GM23338 (cell line): ENCODE measurements at regions not wholly inside any gene's neighbourhood (a gene's known extent, or its start where the extent isn't known, plus 50 kb on each side); places are given as distances from the start of the nearest gene placed in this dataset.

Experiments used
- CREB1 ChIP-seq: fragments of 250-450 bp; sonication (Bioruptor Pico); IDR thresholded peaks from 2 replicates; pipeline ENCODE4 v1.5.0; 2020; ENCODE audit warnings: low read depth, mild to moderate bottlenecking, moderate library complexity
- CTCF ChIP-seq, 2 experiments: fragments of 200-600 bp in 1 of 2; sonication (generic) in 1 of 2; conservative IDR thresholded peaks; 2 replicates each; pipeline versions ENCODE4 v1.5.1 to v1.6.1; 2016 to 2017; ENCODE audit warnings: antibody characterized with exemption in 2 of 2, low read depth in 2 of 2, mild to moderate bottlenecking in 2 of 2, moderate library complexity in 1 of 2
- EZH2 ChIP-seq: fragments of 200-600 bp; sonication (generic); IDR thresholded peaks from one replicate; pipeline ENCODE4 v1.8.0; 2017; ENCODE audit warnings: antibody characterized with exemption, mild to moderate bottlenecking, low read depth; ENCODE audit not compliant: unreplicated experiment
- JUNB ChIP-seq: IDR thresholded peaks from one replicate; pipeline ENCODE4 v1.6.1; 2016; ENCODE audit warnings: antibody characterized with exemption; ENCODE audit not compliant: unreplicated experiment
- NANOG ChIP-seq: IDR thresholded peaks from 2 replicates; pipeline ENCODE4 v1.6.1; 2016; ENCODE audit warnings: antibody characterized with exemption, borderline replicate concordance
- POLR2AphosphoS5 ChIP-seq: IDR thresholded peaks from 2 replicates; pipeline ENCODE4 v1.6.1; 2016; ENCODE audit warnings: antibody characterized with exemption, low read depth
- ZNF114 ChIP-seq: fragments of 250-450 bp; sonication (Bioruptor Pico); IDR thresholded peaks from 2 replicates; pipeline ENCODE4 v1.5.0; 2020; ENCODE audit warnings: mild to moderate bottlenecking, moderate library complexity
- TF ChIP-seq, protein P1 (sequence below): IDR thresholded peaks from one replicate; pipeline ENCODE4 v1.6.1; 2018; ENCODE audit warnings: antibody characterized with exemption; ENCODE audit not compliant: unreplicated experiment
- TF ChIP-seq, protein P2 (sequence below): fragments of 250-450 bp; sonication (Bioruptor Pico); IDR thresholded peaks from 2 replicates; pipeline ENCODE4 v1.5.0; 2020; ENCODE audit warnings: mild to moderate bottlenecking, moderate library complexity

GRCh38 chr18:22103647-22104031 lies 65.8 kb upstream of the GATA6 start:
- TF ChIP-seq CTCF (conservative IDR thresholded peaks at IDR 0.05; ENCODE audit: low read depth in 2 of 2), result no peak
- TF ChIP-seq EZH2, result no peak
- no peak for TF ChIP-seq CREB1 (CRISPR knock-in tag)
- no peak for TF ChIP-seq JUNB
- no peak for TF ChIP-seq POLR2AphosphoS5
- no peak for TF ChIP-seq ZNF114 (CRISPR knock-in tag)
- TF ChIP-seq, protein P1, sequence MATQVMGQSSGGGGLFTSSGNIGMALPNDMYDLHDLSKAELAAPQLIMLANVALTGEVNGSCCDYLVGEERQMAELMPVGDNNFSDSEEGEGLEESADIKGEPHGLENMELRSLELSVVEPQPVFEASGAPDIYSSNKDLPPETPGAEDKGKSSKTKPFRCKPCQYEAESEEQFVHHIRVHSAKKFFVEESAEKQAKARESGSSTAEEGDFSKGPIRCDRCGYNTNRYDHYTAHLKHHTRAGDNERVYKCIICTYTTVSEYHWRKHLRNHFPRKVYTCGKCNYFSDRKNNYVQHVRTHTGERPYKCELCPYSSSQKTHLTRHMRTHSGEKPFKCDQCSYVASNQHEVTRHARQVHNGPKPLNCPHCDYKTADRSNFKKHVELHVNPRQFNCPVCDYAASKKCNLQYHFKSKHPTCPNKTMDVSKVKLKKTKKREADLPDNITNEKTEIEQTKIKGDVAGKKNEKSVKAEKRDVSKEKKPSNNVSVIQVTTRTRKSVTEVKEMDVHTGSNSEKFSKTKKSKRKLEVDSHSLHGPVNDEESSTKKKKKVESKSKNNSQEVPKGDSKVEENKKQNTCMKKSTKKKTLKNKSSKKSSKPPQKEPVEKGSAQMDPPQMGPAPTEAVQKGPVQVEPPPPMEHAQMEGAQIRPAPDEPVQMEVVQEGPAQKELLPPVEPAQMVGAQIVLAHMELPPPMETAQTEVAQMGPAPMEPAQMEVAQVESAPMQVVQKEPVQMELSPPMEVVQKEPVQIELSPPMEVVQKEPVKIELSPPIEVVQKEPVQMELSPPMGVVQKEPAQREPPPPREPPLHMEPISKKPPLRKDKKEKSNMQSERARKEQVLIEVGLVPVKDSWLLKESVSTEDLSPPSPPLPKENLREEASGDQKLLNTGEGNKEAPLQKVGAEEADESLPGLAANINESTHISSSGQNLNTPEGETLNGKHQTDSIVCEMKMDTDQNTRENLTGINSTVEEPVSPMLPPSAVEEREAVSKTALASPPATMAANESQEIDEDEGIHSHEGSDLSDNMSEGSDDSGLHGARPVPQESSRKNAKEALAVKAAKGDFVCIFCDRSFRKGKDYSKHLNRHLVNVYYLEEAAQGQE, result no peak
- TF ChIP-seq NANOG, result no peak; the same call in 1 of the 2 replicates
- TF ChIP-seq, protein P2, sequence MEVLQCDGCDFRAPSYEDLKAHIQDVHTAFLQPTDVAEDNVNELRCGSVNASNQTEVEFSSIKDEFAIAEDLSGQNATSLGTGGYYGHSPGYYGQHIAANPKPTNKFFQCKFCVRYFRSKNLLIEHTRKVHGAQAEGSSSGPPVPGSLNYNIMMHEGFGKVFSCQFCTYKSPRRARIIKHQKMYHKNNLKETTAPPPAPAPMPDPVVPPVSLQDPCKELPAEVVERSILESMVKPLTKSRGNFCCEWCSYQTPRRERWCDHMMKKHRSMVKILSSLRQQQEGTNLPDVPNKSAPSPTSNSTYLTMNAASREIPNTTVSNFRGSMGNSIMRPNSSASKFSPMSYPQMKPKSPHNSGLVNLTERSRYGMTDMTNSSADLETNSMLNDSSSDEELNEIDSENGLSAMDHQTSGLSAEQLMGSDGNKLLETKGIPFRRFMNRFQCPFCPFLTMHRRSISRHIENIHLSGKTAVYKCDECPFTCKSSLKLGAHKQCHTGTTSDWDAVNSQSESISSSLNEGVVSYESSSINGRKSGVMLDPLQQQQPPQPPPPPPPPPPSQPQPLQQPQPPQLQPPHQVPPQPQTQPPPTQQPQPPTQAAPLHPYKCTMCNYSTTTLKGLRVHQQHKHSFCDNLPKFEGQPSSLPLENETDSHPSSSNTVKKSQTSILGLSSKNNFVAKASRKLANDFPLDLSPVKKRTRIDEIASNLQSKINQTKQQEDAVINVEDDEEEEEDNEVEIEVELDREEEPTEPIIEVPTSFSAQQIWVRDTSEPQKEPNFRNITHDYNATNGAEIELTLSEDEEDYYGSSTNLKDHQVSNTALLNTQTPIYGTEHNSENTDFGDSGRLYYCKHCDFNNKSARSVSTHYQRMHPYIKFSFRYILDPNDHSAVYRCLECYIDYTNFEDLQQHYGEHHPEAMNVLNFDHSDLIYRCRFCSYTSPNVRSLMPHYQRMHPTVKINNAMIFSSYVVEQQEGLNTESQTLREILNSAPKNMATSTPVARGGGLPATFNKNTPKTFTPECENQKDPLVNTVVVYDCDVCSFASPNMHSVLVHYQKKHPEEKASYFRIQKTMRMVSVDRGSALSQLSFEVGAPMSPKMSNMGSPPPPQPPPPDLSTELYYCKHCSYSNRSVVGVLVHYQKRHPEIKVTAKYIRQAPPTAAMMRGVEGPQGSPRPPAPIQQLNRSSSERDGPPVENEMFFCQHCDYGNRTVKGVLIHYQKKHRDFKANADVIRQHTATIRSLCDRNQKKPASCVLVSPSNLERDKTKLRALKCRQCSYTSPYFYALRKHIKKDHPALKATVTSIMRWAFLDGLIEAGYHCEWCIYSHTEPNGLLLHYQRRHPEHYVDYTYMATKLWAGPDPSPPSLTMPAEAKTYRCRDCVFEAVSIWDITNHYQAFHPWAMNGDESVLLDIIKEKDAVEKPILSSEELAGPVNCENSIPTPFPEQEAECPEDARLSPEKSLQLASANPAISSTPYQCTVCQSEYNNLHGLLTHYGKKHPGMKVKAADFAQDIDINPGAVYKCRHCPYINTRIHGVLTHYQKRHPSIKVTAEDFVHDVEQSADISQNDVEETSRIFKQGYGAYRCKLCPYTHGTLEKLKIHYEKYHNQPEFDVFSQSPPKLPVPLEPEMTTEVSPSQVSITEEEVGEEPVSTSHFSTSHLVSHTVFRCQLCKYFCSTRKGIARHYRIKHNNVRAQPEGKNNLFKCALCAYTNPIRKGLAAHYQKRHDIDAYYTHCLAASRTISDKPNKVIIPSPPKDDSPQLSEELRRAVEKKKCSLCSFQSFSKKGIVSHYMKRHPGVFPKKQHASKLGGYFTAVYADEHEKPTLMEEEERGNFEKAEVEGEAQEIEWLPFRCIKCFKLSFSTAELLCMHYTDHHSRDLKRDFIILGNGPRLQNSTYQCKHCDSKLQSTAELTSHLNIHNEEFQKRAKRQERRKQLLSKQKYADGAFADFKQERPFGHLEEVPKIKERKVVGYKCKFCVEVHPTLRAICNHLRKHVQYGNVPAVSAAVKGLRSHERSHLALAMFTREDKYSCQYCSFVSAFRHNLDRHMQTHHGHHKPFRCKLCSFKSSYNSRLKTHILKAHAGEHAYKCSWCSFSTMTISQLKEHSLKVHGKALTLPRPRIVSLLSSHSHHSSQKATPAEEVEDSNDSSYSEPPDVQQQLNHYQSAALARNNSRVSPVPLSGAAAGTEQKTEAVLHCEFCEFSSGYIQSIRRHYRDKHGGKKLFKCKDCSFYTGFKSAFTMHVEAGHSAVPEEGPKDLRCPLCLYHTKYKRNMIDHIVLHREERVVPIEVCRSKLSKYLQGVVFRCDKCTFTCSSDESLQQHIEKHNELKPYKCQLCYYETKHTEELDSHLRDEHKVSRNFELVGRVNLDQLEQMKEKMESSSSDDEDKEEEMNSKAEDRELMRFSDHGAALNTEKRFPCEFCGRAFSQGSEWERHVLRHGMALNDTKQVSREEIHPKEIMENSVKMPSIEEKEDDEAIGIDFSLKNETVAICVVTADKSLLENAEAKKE (CRISPR knock-in tag), result no peak
